Progenitor cell of endocrine pancreas (in vitro differentiated cells): ENCODE measurements at regions not wholly inside any gene's neighbourhood (a gene's known extent, or its start where the extent isn't known, plus 50 kb on each side); places are given as distances from the start of the nearest gene placed in this dataset.

ENCODE experiments used
- DNase-seq: peaks from one replicate; pipeline ENCODE4 v3.0.0; 2021; ENCODE audit warnings: low spot score; ENCODE audit not compliant: unreplicated experiment
- H3K27ac Mint-ChIP-seq: 2 replicates; pipeline ENCODE4 v1.8.0; 2021; ENCODE audit warnings: mild to moderate bottlenecking, moderate library complexity, mixed read lengths
- H3K27me3 Mint-ChIP-seq: 2 replicates; pipeline ENCODE4 v1.8.0; 2021; ENCODE audit warnings: mixed read lengths
- H3K36me3 Mint-ChIP-seq: 2 replicates; pipeline ENCODE4 v1.8.0; 2022; ENCODE audit warnings: mixed read lengths; ENCODE audit not compliant: insufficient read depth
- H3K4me1 Mint-ChIP-seq: 2 replicates; pipeline ENCODE4 v1.8.0; 2021; ENCODE audit warnings: low read depth, mixed read lengths
- H3K4me3 Mint-ChIP-seq: 2 replicates; pipeline ENCODE4 v1.8.0; 2021; ENCODE audit warnings: low read depth, mild to moderate bottlenecking, moderate library complexity, mixed read lengths
- H3K9me3 Mint-ChIP-seq: 2 replicates; pipeline ENCODE4 v1.8.0; 2021; ENCODE audit warnings: low read depth, mixed read lengths
- TF ChIP-seq, protein P1 (sequence below): fragments of 200-600 bp; sonication (generic); IDR thresholded peaks from one replicate; pipeline ENCODE4 v1.5.0; 2021; ENCODE audit warnings: antibody characterized with exemption, mild to moderate bottlenecking; ENCODE audit not compliant: unreplicated experiment

DNA sequence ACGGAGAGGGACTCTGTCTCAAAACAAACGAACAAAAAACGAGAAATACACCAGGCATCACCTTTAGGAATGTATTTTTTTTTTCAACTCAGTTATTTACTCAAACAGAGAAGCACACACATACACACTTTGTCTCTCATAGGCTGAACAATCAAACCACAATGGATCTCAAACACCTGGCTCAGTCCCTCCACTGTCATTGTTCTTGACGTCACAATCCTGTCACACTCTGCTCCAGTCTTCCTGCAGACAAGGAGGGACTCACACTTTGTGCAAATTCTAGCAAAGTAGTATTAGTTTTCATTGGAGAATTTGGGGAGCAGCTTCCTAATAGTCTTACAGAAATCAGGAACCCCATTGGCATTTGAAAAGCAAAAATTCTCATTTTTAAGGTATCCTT, 727.8 kb downstream of the BCL11B start:
- TF ChIP-seq, protein P1, sequence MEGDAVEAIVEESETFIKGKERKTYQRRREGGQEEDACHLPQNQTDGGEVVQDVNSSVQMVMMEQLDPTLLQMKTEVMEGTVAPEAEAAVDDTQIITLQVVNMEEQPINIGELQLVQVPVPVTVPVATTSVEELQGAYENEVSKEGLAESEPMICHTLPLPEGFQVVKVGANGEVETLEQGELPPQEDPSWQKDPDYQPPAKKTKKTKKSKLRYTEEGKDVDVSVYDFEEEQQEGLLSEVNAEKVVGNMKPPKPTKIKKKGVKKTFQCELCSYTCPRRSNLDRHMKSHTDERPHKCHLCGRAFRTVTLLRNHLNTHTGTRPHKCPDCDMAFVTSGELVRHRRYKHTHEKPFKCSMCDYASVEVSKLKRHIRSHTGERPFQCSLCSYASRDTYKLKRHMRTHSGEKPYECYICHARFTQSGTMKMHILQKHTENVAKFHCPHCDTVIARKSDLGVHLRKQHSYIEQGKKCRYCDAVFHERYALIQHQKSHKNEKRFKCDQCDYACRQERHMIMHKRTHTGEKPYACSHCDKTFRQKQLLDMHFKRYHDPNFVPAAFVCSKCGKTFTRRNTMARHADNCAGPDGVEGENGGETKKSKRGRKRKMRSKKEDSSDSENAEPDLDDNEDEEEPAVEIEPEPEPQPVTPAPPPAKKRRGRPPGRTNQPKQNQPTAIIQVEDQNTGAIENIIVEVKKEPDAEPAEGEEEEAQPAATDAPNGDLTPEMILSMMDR: no peak
- H3K4me1 Mint-ChIP-seq: peaks cover 5% of the 10 kb centered on the region
- DNase-seq: no peak
- no peak overlapping the region for H3K4me3 Mint-ChIP-seq
- H3K36me3 Mint-ChIP-seq: no peaks in the 10 kb centered on the region
- H3K9me3 Mint-ChIP-seq: no peaks in the 10 kb centered on the region
- H3K27me3 Mint-ChIP-seq: peaks cover 5% of the 10 kb centered on the region
- H3K27ac Mint-ChIP-seq: no peak overlapping the region

DNA sequence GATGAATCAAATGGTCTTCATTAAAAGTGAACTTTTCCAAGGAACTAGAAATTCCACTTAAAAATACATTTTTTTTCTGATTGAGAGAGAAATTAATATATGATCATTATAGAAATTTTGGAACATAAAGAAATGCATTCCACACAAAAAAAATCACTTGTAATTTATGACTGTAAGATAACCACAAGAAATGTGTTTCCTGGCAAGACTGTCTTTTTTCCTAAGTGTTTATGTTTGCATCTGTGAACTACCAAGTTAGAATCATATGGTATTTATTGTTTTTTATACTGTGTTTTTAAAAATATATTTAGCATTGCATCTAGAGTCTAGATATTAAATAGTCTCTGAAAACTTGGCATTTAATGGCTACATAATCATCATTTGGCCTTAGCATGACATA, 726.8 kb downstream of the BCL11B start:
- Mint-ChIP-seq H3K4me3 (no peak overlapping the region), H3K27ac (no peak overlapping the region), H3K4me1 (peaks cover 5% of the 10 kb centered on the region), H3K27me3 (peaks cover 5% of the 10 kb centered on the region), H3K36me3 (no peaks in the 10 kb centered on the region), H3K9me3 (no peaks in the 10 kb centered on the region)
- no peak for DNase-seq
- TF ChIP-seq, protein P1: no peak

DNA sequence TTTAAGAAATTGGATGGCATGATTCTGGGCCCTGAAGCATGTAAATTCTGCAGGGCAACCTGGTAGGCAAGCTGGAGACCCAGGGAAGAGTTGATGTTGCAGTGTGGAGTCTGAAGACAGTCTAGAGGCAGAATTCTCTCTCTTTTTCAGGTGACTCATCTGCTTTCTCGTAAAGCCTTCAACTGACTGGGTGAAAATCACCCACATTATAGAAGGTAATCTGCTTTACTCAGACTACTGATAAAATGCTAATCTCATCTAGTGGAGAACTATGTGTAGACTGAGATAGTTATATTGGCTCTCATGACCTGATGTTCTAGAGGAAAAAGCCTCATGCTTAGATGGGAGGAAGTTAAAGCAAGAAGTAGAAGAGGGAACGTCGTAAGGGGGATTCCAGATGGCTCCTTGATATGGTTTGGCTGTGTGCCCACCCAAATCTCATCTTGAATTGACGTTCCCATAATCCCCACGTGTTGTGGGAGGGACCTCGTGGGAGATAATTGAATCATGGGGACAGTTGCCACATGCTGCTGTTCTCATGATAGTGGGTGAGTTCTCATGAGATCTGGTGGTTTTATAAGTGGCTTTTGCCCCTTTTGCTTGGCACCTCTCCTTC, 723.8 kb downstream of the BCL11B start:
- no peaks in the 10 kb centered on the region for H3K9me3 Mint-ChIP-seq

DNA sequence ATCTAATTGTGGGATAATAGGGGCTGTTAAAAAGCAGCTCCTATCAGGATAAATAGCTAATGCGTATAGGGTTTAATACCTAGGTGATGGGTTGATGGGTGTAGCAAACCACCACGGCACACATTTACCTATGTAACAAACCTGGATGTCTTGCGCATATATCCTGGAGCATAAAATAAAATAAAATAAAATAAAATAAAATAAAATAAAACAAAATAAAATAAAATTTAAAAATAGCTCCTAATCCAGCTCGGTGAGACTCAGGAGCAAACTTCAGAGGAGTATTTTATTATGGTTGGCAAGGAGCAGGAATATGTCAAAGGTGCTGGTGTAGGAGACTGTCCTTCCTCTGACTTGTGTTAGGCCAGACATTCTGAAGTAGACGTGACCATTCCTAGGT, 721.0 kb downstream of the BCL11B start:
- DNase-seq: no peak
- Mint-ChIP-seq H3K27me3 (peaks cover 3% of the 10 kb centered on the region), H3K4me1 (no peaks in the 10 kb centered on the region), H3K27ac (no peak overlapping the region), H3K4me3 (no peak overlapping the region), H3K36me3 (no peaks in the 10 kb centered on the region), H3K9me3 (peaks cover 3% of the 10 kb centered on the region)
- TF ChIP-seq, protein P1: no peak

More for the DNA sequence above, 723.8 kb downstream of the BCL11B start:
- no peaks in the 10 kb centered on the region for H3K36me3 Mint-ChIP-seq
- no peak overlapping the region for H3K27ac Mint-ChIP-seq
- H3K4me1 Mint-ChIP-seq: peaks cover 5% of the 10 kb centered on the region
- TF ChIP-seq, protein P1: no peak
- no peak overlapping the region for H3K4me3 Mint-ChIP-seq
- H3K27me3 Mint-ChIP-seq: peaks cover under 1% of the 10 kb centered on the region
- no peak for DNase-seq

DNA sequence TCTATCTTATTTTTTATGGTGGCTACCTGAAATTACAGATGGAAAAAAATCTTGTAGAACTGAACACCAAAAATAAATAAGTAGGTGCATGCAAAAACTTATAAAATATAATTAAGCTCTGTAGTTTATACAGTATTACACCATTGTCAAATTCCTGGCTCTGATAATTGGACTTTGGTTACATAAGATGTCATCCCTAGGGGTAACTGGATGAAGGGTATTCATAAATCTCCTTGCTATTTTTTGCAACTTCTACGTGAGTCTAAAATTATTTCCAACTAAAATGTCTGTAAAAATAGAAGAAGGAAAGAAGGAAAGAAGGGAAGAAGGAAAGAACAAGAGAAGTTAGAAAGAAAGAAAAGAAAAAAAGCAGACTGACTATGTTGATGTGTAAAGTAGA, 716.6 kb downstream of the BCL11B start:
- no peaks in the 10 kb centered on the region for H3K4me1 Mint-ChIP-seq
- no peak overlapping the region for H3K4me3 Mint-ChIP-seq
- no peak overlapping the region for H3K27ac Mint-ChIP-seq
- H3K27me3 Mint-ChIP-seq: peaks cover 6% of the 10 kb centered on the region
- no peak for DNase-seq
- peaks cover 3% of the 10 kb centered on the region for H3K9me3 Mint-ChIP-seq
- TF ChIP-seq, protein P1: no peak
- no peaks in the 10 kb centered on the region for H3K36me3 Mint-ChIP-seq
